ENCODE measurements at regions not wholly inside any gene's neighbourhood (a gene's known extent, or its start where the extent isn't known, plus 50 kb on each side); places are given as distances from the start of the nearest gene placed in this dataset.
"Not testable (repeated sequence)": the region's sequence is repeated elsewhere in the genome, so short reads cannot be mapped to it uniquely, and the experiment has no call there.

DNA sequence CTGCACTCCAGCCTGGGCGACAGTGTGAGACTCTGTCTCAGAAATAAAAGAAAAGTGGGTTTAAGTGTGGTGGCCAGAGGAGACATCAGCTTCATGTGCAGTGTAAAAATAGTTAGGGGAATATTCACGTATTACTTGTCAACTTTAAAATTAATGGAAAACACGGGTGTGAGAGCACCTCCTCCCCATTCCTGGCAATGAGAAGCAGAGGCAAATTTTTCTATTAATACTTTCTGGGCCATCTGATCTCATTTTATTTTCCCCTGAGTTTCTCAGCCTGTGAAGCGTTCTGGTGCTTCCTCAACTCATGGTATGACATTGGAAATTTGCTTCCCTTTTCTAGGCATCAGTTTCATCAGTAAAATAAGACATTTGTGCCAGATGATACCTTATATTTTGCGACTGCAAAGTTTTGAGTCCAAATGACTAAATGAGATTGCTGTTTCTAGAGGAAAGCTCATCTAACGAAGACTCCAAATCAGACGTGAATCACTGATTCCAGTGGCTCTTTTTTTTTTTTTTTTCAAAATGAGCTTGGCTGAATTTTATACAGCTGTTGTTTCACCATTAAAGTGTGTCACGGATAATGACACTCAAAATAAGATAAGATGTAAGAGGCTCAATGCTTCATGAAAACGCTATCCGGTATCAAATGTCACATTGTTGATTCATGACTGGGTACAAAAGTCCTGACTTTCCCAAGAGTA, 104.6 kb downstream of the MSX2 start:
- no peak for DNase-seq

DNA sequence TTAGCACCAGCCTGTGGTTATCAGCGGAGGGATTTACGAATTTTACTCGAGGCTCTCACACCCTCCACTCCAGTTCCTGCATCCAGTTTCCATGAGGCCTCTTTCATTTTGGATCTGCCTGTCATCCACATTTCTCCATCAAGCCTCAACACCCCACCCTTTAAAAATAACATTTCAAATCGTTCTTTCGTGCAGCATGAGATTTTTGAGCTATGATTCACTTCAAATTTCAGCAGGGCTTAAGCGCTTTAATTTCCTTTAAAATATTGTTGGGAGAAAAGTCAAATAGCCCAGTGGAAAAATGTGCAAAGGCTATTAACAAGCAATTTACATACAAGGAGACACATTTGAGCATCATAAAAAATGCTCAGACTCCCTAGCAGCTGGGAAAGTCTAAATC, 103.2 kb downstream of the MSX2 start:
- no peak for DNase-seq

DNA sequence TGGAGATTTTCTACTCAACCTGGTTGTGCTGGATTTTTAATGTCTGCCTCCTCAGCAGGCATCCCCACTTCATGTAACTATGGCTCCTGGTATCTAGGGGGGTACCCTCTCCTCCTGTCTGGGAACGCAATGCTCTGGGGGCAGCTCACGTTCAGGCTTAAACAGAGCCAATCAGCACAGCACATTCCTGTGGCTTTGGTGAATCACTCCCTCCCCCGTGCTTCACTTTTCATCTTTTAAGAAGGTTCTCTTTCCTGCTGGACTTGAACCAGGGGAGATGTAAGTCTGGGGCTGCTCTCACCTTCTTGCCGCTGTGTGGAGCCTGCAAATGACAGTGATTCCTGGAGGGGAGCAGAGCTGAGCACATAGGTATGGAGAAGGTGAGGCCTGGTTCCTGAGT, 101.2 kb downstream of the MSX2 start:
- no peak for DNase-seq

DNA sequence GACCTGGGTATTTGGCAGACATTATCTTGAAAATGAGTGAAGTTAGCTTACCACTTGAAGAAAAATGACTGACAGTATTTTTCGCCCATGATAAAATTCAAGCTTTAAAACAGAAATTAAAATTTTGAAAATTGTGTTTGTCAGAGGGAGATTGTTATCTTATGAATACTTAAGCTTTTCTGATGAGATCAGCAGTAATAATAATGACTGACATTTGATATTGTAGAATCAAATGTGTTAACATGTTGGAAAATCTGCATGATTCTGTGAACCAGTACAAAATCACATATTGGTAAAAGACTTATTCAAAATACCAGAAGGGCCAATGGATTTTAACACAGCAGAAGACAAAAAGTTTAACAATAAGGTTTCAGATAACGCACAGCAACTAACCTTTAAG, 94.0 kb downstream of the MSX2 start:
- no peak for DNase-seq

DNA sequence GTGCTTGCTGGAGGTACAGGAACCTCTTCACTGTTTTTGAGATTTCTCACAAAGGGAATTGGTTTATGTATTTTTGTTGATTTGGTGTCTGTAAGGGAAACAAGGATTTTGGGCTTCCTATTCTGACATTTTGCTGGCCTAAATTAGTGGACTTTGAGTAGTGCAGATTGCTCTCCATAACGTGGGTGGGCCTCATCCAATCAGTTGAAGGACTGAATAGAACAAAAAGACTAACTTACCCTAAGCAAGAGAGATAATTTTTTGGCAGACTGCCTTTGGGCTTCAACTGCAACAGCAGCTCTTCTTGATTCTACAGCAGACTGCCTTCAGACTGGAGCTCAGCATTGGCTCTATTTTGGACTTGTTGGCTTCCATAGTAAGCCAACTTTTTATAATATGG, 93.2 kb downstream of the MSX2 start:
- DNase-seq: no peak

DNA sequence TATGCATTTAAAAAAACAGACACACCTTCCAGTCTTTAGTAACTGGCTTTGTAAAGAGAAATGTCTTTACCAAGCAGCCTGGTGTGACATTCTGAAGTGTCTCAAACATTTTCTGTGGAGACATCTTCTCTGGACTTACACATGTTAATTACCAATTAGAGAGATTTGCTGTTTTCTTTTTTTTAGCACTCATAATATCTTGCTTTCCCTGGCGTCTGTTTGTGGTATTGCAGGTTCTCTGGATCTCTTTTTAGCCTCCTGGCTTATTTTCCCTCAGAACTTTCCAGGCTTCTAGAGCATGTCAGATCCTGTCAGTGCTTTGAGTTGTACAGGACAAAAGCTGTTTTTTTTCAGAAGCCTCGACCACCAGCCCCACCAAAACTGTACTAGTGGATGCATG, 92.5 kb downstream of the MSX2 start:
- DNase-seq: no peak

DNA sequence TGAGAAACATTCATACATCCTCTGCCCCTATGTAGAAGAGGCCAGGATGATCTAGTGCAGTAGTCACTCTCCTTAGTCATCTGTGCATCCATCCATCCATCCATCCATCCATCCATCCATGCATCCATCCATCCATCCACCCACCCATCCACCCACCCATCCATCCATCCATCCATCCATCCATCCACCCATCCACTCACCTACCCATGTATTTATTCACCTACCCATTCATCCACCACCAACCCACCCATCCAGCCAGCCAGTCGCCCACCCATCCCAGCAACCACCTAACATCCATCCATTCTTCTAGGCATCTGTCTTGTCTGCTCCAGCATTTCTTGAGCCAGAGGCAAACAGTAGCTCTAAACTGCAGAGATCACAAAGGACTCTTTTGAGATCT, 87.1 kb downstream of the MSX2 start:
- no peak for DNase-seq

DNA sequence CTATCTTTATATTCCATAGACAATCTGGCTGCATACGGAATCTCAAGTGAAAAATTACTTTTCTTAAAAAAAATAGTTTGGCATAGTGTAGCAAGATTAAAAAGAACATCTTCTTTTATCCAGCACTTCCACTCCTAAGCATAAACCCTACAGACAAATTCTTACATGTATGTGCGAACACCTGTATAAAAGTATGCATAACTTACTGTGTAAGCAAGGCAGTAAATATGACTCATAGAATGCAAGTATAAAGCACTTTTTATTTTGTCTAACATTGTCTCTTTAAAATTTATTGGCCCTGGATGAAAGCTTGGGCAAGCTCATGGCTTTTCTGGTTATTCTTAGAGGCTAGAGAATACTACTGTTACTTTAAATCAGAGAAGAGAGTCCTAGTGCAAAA, 86.4 kb downstream of the MSX2 start:
- no peak for DNase-seq

DNA sequence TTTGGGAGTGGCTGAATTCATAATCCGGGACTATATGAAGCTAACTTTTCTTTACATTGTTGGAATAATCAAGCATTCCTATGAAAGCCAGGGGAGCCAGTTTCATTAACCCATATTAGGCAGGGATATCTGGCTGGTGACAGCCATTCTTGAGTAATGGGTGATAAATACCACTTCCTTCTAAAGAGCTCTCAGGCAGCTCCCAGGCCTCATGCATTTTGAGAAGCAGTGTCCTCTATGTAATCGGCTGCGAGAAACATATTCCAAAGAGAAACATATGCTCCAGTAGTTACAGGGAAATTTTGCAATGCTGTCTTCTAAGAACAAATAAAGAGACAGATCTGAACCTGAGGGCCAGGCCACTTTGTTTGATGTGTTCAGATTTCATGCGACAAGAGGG, 83.1 kb downstream of the MSX2 start:
- DNase-seq: no peak

DNA sequence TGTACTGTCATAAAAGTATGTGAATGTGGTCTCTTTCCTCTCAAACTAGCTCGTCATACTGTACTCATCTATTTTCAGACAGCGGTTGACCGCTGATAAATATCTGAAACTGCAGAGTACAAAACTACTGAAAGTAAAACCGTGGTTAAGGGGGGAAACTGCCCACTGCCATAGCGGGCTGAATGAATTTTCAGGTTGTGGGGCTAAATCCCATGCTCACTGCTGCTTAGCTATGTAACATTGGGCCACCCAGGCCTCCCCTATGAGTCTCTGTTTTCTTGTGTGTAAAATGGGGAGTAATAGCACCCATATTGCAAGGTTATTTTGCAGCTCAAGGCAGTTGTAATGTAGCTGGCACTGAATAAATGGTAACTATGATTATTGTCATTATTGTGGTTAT, 82.3 kb downstream of the MSX2 start:
- DNase-seq: no peak

DNA sequence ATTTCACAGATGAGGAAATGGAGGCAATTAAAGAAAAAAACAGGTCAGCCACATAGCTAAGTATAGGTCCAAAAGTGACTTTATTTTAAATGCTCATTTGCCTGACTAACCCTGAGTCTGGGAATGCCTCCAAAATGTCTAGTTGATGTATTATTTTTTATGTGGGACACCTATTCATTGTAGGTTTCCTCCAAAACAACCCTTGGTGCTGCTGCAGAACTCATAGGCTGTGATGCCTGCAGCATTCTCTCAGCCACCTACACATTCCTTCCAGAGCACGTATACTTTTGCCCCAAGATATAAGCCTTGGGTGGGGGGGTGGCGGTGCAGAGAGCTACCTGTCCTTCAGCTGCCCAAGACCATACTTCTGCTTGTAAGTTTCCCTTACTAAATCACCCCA, 77.4 kb downstream of the MSX2 start:
- no peak for DNase-seq

DNA sequence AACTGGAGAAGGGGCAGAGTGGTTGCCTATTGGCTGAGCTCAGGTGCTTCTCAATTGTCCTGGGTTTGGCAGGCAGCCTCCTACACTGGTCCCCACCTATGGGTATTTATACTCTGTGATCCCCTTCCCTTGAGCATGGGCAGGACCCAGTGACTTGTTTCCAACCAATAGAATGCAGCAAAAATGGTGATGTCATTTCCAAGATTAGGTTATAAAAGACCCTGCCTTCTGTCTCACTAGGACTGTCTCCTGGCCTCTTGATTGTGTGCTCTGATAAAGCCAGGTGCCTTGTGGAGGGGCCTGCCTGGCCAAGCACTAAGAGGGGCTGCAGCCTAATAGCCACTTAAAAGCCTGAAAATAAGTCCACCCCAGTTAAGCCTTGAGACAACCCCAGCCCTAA, 76.1 kb downstream of the MSX2 start:
- no peak for DNase-seq

DNA sequence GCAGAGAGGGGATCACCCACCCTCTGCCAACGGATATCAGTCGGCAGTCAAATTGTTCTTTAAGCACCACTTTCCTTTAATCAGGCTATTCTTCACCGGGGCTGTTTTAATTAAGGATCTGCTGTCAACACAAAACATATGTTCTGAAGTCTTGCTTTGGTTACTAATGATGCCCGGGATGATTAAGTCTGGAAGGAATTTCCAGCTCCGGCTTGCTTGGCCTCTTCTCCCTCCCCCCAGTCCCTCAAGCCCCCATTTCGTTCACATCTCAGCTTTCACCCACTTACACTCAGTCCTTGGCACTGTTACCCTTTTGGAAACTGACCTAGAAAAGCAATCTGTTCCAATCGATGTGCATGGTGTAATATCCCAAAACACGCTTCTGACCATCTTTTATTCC, 74.7 kb downstream of the MSX2 start:
- no peak for DNase-seq

DNA sequence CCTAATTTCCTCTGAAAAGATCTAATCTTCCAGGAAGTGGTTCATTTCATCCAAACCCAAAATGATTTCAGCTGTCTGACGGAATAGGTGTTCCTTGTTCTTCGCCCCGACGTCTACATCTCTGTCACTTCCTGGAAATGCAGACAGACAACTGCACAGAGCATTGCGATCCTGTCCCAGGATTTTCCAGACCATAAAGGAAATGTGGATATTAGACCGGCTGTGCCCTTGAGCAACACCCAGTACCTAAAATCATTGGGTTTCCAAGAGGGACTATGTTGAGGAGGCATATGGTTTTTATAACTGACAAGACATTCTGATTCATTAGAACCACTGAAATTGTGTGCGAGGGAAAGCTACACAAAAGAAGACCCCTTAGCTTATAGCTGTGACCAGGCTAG, 74.2 kb downstream of the MSX2 start:
- DNase-seq: no peak

DNA sequence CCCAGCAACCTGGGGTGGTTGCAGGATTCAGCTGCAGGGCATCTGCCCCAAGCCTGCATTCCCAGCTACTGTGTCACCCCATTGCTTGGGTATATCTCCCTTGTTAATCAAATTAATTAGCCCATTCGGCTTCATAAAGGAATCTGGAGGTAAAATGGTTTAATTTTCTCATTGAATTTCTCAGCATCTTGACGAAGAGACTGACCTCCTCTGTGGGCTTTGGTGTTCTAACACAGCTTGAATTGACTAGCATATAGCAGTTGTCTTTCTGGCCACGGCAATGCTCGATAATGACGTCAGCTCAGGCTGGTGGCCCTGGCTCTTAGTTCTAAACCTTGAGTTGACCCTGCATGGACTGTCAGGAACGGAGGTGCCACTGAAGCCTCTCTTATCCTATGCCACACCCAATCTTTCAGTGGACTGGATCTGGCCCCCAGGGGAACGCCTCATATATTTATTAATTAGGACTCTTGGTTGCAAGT, 72.4 kb downstream of the MSX2 start:
- DNase-seq: no peak

DNA sequence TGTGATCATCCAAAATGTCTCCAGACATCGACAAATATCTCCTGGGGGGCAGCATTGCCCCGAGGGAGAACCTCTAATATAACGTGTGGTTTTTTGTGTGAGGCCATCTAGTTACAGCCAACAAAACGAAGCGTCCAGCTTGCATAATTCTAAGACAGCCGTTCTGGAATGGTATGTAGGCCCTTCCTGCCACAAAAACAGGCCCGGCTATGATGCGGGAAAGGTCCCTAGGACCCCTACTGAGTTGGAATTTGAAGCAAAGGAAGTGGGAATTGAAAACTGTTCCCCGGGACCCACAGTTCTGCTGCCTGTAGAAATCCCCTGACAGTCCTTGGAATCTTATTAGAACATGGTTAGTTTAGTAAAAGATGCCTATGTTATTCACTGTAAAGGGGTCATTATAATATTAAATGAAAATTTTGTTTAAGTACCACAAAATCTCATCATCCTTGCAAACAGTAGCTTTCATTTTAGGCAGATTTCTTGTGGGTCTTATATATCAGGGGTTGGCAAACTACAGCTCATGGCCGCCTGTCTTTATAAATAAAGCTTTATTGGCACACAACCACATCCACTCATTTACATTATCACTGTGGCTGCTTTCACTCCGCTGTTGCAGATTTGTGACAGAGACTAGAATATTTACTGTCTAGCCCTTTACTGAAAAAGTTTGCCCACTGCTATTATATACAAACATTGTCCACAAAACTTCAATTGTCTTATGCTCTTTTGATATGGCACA, 70.7 kb downstream of the MSX2 start:
- no peak for DNase-seq

DNA sequence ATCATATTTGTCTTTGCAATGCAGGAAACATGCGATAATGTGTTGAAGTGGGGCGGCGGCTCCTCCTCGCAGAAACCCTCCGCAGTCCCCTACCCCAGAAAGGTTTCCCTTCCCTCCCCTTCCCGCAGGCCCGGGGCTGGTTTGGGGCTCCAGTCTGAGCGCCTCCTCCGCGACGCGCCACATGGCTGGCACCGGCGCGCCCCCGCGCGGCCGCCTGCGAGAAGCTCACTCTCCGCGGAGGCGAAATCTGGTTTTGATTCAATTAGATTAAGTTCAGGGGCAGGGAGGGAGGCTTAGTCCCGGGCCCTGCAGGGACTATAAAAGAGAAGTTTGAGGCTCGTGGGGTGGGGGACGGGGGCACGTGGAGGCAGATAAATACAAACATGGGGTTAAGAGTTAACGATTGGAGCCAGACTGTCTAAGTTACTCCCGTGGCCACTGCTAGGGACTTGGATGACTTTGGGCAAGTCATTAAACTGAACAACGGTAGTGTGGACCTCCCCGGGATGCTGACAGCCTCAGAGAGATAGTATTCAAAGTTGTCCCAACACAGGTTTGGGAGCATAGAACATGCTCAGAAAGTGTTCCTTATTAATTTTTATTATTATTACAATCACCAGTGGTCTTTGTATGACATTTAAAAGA, 69.4 kb downstream of the MSX2 start:
- DNase-seq: peak; percentile 52 to 67

DNA sequence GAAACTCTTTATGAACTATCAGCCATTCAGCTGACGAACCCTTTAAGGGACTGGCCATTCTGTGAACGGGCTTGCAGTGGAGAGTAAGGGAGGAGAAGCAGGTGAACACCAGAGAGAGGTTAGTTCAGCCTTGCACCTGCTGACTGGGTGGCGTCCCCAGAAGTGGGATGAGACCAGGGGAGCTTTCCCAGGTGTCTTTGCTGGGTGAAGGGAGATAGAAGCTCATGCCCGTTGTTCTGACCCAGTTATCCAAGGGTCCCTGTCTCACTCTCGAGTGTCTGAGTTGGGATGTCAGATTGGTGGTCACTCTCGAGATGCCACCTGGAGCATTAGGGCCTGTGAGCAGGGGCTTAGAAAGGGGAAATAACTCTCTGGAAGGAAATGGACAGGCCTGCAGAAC, 68.7 kb downstream of the MSX2 start:
- DNase-seq: no peak

DNA sequence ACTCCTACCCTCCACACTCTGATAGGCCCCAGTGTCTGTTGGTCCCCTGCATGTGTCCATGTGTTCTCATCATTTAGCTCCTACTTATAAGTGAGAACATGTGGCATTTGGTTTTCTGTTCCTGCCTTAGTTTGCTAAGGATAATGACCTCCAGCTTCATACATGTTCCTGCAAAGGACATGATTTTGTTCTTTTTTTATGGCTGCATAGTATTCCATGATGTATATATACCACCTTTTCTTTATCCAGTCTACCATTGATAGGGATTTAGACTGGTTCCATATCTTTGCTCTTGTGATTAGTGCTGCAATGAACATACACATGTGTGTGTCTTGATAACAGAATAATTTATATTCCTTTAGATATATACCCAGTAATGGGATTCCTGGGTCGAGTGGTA, 67.9 kb downstream of the MSX2 start:
- DNase-seq: not testable (repeated sequence)

DNA sequence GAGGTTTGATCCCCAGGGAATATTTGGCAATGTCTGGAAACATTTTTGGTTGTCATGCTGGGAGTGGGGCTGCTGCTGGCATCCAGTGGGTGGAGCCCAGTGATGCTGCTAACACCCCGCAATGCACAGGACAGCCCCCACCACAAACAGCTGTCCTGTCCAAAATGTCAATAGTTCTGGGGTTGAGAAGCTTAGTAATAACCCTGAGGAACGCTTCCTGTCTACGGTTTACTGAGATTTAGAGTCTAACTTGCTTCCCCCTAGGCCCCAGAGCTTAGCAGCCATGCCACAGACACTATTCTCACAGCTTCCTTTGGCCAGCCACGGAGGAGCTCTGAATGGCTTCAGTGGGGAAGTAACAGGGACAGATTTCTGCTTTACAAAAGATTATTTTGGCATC, 66.5 kb downstream of the MSX2 start:
- no peak for DNase-seq

DNA sequence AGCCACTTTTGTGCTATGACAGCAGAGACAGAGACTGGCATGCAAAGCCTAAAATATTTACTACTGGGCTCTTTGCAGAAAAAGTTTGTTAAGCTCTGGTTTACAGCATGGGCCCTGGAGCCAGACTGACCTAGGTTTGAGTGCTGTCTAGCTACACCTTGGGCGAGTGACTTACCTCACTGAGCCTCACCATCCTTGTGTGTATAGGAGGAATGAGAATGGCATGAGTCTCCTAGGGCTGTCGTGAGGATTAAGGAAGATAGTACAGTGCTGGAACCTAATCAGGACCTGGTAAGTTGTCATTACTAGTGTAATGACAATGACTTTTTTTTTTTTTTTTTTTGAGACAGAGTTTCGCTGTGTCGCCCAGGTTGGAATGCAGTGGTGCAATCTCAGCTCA, 65.2 kb downstream of the MSX2 start:
- no peak for DNase-seq

DNA sequence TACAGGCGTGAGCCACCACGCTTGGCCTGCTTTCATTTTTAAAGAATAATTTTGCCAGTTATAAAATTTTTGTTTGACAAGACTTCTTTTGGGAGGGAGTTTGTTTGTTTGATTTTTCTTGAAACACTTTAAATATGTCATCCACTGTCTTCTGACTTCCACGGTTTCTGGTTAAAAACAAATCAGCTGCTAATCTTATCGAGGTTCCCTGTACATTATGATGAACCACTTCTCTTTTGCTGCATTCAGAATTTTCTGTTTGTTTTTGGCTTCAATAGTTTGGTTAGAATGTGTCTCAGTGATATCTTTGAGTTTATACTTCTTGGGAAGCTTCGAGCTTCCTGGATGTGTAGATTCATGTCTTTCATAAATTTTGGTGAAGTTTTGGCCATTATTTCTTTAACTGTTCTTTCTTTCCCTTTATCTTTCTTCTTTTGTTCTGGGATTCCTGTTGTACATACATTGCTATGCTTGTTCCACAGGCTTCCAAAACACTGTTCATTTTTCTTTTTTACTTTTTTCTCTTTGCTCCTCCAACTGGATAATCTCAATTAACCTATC, 60.8 kb downstream of the MSX2 start:
- no peak for DNase-seq

Measured in activated CD4-positive, alpha-beta T cell treated with anti-CD3 and anti-CD28 coated beads, Interleukin-2, amount 50 U/mL, for 48 hours (primary cell).